Panc1 (cell line): ENCODE measurements at regions not wholly inside any gene's neighbourhood (a gene's known extent, or its start where the extent isn't known, plus 50 kb on each side); places are given as distances from the start of the nearest gene placed in this dataset.

ENCODE experiments used
- ATAC-seq: fragments of 200-7000 bp; cut with Tn5 transposase; 2 replicates; pipeline ENCODE4 v1.9.1; 2020; ENCODE audit warnings: mild to moderate bottlenecking, moderate library complexity
- BruUV-seq: library from RNA; stranded (reverse); fragments of 400-500 nt; replicated peaks from 2 replicates; lab custom pipeline; 2021; lab: Mats Ljungman, UMichigan
- CTCF ChIA-PET: fragments of 300-600 bp; sonication (Branson Sonifier 250); formaldehyde crosslinking; loops from one replicate; lab custom pipeline; 2022; ENCODE audit warnings: antibody characterized with exemption; lab: Charles Lee
- POLR2A ChIA-PET: fragments of 300-600 bp; sonication (Branson Sonifier 250); formaldehyde crosslinking; loops from one replicate; lab custom pipeline; 2022; ENCODE audit warnings: antibody characterized with exemption; lab: Charles Lee
- DNase-seq: peaks from one replicate; pipeline ENCODE4 v3.0.0-alpha.2; 2010; ENCODE audit warnings: low read depth, low spot score
- H3K27ac ChIP-seq: 2 replicates; pipeline ENCODE4 v1.5.1; 2011; ENCODE audit warnings: mild to moderate bottlenecking, low read length, inconsistent platforms
- H3K27me3 ChIP-seq: fragments of 200-500 bp; sonication (Bioruptor generic); 2 replicates; pipeline ENCODE4 v1.6.0; 2014; ENCODE audit warnings: low read length, inconsistent platforms; ENCODE audit not compliant: control insufficient read depth, insufficient read depth
- H3K36me3 ChIP-seq: fragments of 200-500 bp; sonication (Bioruptor generic); 2 replicates; pipeline ENCODE4 v1.5.1; 2014; ENCODE audit warnings: inconsistent platforms, mild to moderate bottlenecking, low read length, moderate library complexity; ENCODE audit not compliant: control insufficient read depth, insufficient read depth
- H3K4me1 ChIP-seq: 2 replicates; pipeline ENCODE4 v1.5.1; 2011; ENCODE audit warnings: inconsistent platforms, mild to moderate bottlenecking, low read length, moderate library complexity; ENCODE audit not compliant: control insufficient read depth, insufficient read depth
- H3K4me3 ChIP-seq, 2 experiments: 2 replicates each; pipeline ENCODE4 v1.5.1; 2011 to 2012; ENCODE audit warnings: low read depth in 2 of 2, low read length in 2 of 2, mild to moderate bottlenecking in 2 of 2, inconsistent platforms in 1 of 2, moderate library complexity in 1 of 2
- H3K9me3 ChIP-seq: fragments of 200-500 bp; sonication (Bioruptor generic); 2 replicates; pipeline ENCODE4 v1.5.1; 2014; ENCODE audit warnings: low read depth, mild to moderate bottlenecking, inconsistent platforms, low read length, moderate library complexity; ENCODE audit not compliant: control insufficient read depth, insufficient read depth
- CTCF ChIP-seq: fragments of 450-650 bp; IDR thresholded peaks from 2 replicates; pipeline ENCODE4 v1.5.1; 2017; ENCODE audit warnings: mild to moderate bottlenecking
- POLR2AphosphoS5 ChIP-seq: IDR thresholded peaks from 2 replicates; pipeline ENCODE4 v1.6.1; 2012; ENCODE audit warnings: mild to moderate bottlenecking, low read depth, low read length, moderate library complexity
- SIN3A ChIP-seq: IDR thresholded peaks from 2 replicates; pipeline ENCODE4 v1.6.1; 2012; ENCODE audit warnings: low read depth, mild to moderate bottlenecking, low read length, moderate library complexity, borderline replicate concordance; ENCODE audit not compliant: insufficient read depth
- TCF7L2 ChIP-seq: IDR thresholded peaks from 2 replicates; pipeline ENCODE4 v1.6.1; 2011; ENCODE audit warnings: mild to moderate bottlenecking, low read depth, low read length, inconsistent platforms
- in situ Hi-C: cut with HindIII; loops from 2 replicates; pipeline ENCODE4 v1.10.0; 2016; ENCODE audit warnings: low sequenced_read_pairs, low pct_unique_long_range_greater_than_20kb
- intact Hi-C: fragments of 100-400 bp; cut with micrococcal nuclease; formaldehyde crosslinking; loops from one replicate; pipeline ENCODE4 v1.10.0; 2022; ENCODE audit not compliant: unreplicated experiment
- TF ChIP-seq, protein P1 (sequence below), 2 experiments: IDR thresholded peaks; 2 replicates each; pipeline ENCODE4 v1.6.1; 2011 to 2012; ENCODE audit warnings: low read depth in 2 of 2, control low read depth in 1 of 2, low read length in 1 of 2, mild to moderate bottlenecking in 1 of 2, moderate library complexity in 1 of 2; ENCODE audit not compliant: insufficient read depth in 1 of 2

- TF ChIP-seq CTCF (no peak), SIN3A (no peak), POLR2AphosphoS5 (no peak), TCF7L2 (no peak)
- TF ChIP-seq, protein P1, sequence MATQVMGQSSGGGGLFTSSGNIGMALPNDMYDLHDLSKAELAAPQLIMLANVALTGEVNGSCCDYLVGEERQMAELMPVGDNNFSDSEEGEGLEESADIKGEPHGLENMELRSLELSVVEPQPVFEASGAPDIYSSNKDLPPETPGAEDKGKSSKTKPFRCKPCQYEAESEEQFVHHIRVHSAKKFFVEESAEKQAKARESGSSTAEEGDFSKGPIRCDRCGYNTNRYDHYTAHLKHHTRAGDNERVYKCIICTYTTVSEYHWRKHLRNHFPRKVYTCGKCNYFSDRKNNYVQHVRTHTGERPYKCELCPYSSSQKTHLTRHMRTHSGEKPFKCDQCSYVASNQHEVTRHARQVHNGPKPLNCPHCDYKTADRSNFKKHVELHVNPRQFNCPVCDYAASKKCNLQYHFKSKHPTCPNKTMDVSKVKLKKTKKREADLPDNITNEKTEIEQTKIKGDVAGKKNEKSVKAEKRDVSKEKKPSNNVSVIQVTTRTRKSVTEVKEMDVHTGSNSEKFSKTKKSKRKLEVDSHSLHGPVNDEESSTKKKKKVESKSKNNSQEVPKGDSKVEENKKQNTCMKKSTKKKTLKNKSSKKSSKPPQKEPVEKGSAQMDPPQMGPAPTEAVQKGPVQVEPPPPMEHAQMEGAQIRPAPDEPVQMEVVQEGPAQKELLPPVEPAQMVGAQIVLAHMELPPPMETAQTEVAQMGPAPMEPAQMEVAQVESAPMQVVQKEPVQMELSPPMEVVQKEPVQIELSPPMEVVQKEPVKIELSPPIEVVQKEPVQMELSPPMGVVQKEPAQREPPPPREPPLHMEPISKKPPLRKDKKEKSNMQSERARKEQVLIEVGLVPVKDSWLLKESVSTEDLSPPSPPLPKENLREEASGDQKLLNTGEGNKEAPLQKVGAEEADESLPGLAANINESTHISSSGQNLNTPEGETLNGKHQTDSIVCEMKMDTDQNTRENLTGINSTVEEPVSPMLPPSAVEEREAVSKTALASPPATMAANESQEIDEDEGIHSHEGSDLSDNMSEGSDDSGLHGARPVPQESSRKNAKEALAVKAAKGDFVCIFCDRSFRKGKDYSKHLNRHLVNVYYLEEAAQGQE (IDR thresholded peaks at IDR 0.05; ENCODE audit: insufficient read depth in 1 of 2, low read depth in 2 of 2, low read length in 1 of 2), result no peak
- no peak overlapping the region for H3K27ac ChIP-seq
- H3K9me3 ChIP-seq, result no peaks in the 10 kb centered on the region
- ChIA-PET POLR2A (no interaction called here), CTCF (no interaction called here)
- no TSS peak for BruUV-seq
- in situ Hi-C loops, result no loop called here
- no peak for ATAC-seq
- DNase-seq, result no peak
- H3K4me3 ChIP-seq, result no peak overlapping the region
- no peaks in the 10 kb centered on the region for H3K4me1 ChIP-seq
- H3K36me3 ChIP-seq, result no peaks in the 10 kb centered on the region
- intact Hi-C loops, result no loop called here
- peaks cover 14% of the 10 kb centered on the region for H3K27me3 ChIP-seq
Measured at GRCh38 chr17:5635949-5636348, 51.6 kb upstream of the NLRP1 start.

DNA sequence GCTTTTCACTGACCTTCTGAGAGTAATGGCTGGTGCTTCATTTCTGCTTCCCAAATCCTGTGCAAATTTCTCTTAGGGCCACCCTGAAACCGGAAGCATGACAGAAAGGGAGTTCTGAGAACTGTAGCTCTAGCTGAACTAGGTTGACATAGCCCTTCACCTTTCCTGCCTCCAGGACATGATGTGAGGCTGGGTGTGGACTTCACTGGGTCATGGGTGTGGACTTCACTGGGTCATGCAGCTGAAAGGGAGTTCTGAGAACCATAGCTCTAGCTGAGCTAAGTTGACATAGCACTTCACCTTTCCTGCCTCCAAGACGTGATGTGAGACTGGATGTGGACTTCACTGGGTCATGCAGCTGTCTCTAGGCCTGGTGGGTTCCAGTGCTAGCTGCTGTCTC lies 54.3 kb upstream of the NLRP1 start:
- in situ Hi-C loops, result no loop called here
- ChIA-PET POLR2A (no interaction called here), CTCF (no interaction called here)
- no peaks in the 10 kb centered on the region for H3K36me3 ChIP-seq
- intact Hi-C loops, result no loop called here
- no peak for ATAC-seq
- no peak for DNase-seq
- no peak overlapping the region for H3K27ac ChIP-seq
- BruUV-seq, result no TSS peak
- peaks cover 9% of the 10 kb centered on the region for H3K27me3 ChIP-seq
- TF ChIP-seq TCF7L2, result no peak
- TF ChIP-seq SIN3A, result no peak
- TF ChIP-seq CTCF, result no peak
- TF ChIP-seq, protein P1 (IDR thresholded peaks at IDR 0.05; ENCODE audit: insufficient read depth in 1 of 2, low read depth in 2 of 2, low read length in 1 of 2), result no peak
- no peak for TF ChIP-seq POLR2AphosphoS5
- H3K4me1 ChIP-seq, result no peaks in the 10 kb centered on the region
- H3K4me3 ChIP-seq, result no peak overlapping the region
- H3K9me3 ChIP-seq, result no peaks in the 10 kb centered on the region
